ENCODE measurements at regions not wholly inside any gene's neighbourhood (a gene's known extent, or its start where the extent isn't known, plus 50 kb on each side); places are given as distances from the start of the nearest gene placed in this dataset.

DNA sequence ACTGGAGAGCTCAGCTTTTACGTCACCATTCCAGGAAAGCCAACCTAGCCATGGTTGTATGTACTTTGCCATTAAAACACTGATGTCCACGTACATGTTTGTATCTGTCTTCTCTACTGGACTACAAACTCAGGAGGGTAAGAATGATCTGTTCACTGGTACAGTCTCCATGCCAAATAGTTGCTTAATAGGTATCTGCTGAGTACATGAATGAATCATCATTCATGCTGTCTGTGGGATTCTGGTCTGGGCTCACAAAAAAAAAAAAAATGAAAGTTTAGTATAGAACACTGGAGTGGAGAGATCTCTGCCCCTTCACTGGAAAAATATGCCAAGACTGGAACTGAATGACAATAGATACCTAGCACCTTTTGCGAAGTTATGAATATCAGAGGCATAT, 102.6 kb upstream of the ITGA4 start:
- DNase-seq: no peak

DNA sequence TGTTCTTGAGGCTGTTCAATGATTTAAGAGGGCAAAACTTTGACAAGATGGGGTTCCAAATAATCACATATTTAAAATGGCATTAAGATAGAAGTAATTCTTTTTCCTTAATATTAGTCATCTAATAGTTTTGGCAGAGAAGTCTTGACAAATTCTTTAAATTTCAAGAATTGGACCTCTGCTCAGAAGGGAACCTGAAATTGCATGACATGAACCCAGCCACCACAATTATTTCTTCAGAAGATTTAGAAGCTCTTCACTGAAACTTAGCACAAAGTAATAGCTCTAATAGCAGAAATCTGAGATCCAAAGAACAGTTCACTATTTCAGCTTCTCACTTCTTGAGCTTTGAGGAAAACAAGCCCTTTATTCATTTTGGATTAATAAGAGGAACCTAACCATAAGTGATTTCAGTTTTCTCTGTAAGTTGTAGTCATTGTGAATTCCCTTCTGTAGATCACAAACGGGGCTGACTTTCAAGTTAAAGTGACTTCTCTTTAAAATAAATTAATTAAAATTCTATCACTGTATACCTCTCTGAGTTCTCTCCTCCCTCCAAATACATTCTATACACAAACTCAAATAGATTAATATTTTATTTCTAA, 100.6 kb upstream of the ITGA4 start:
- DNase-seq: no peak

DNA sequence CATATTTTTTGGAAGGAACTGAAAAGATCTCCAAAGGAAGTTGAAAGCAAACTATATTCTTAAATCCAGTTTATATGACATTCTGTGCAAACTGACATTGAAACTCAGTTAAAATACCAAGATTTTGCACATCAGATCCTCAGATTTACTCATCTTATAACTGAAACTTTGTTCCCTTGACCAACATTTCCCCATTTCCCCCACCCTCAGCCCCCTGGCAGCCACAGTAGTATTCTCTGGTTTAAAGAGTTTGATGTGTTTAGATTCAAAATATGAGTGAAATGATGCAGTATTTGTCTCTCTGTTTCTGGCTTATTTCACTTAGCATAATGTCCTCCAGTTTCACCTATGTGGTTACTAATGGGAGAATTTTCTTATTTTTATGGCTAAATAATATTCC, 99.2 kb upstream of the ITGA4 start:
- no peak for DNase-seq

DNA sequence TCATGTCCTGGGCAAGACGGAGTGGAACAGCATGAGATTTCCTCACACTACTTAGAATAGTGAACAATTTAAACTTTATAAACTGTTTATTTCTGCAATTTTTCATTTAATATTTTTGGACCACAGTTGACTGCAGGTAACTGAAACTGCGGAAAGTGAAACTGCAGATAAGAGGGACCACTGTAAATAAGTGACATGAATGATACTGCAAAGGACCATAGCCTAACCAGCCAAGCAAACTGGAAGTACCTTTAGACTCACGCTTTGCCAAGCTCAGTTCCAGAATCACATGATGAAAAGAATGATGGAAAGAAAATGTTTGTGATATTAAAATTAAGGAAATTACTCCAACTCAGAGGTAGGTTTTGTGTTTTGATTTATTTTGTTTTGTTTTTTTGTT, 94.6 kb upstream of the ITGA4 start:
- no peak for DNase-seq

DNA sequence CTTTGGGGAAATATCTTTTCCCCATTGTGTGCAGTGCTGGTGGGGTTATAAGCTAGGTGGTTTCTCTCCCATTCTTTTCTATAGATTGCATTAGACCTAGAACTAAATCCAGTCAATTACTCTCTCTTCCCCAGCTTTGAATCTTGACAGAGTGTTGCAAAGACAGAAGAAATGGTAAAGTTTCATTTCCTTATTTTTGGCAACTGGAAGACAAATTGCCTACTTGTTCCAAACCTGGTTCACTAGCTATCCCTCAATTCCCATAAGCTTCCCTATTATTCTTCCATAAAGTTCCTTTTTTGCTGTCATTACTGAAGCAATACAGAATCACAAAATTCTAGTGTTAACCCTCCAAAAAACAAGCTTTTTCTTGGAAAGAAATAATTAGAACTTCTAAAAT, 94.0 kb upstream of the ITGA4 start:
- DNase-seq: no peak

DNA sequence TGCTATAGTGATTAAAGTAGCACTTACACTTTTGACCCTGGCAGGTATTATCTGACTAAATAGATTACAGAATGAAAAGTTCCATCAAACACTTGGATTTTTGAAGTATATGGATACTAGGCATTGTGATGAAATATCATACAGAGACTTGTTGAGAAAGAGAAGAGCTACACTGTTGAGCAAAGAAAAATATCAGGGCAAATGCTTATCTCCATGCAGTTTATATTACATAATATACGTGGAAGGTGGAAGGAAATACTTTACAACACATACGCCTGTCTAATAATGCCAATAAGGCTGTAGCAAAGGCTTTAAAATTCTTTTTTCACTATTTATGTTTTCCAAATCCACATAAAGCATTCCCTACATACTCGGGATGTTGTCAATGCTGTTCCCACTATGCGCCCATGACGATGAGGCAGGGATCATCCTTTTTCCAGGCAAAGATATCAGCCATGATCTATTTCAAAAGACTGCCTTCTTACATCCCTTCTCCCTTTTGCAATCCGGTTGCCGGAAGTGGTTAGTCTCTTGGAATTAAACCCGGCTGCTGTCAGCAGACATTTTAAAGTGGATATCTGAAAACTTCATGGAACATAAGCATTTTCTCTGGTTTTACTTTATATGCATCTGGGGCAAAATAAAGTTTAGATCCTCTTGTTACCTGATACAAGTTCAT, 92.6 kb upstream of the ITGA4 start:
- DNase-seq: no peak

DNA sequence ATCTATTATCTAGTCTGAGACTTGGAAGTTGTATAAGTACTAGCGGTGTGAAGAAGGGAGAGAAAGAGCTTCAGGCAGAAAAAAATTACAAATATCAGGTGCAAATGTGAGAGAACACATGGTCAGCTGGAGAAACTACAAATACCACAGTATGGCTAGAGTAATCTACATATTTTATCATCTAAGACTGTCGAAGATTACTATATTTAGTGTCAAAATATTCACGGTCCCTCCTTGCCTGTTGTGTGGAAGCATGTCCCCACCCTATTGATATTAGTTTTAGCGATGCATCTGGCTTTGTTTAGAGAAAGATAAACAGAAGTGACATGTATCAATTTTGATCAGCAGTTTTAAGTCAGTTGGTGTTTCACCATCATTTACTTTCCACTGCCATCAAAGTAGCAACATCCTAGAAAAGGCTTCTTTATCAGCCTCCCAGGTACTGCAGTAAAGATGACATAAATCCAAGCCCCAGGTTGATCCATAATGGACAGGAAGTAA, 90.5 kb upstream of the ITGA4 start:
- DNase-seq: no peak

DNA sequence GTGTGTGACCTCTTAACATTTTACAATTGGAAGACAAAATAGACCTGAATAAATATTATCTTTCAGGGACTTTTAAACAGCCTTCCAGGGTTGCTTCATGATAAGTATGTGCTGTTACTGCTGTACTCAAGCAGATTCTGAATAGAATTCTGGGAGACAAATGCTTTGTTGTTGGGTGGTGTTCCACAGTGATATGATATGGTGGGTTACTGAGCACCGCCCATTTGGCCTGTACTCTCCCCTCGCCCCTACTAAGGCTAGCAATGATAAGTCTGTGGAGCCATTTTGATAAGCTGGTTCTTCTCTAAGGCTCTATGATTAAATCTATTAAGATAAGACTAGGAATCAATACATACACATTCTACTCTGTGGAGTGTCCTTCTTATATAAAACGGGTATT, 89.8 kb upstream of the ITGA4 start:
- no peak for DNase-seq

DNA sequence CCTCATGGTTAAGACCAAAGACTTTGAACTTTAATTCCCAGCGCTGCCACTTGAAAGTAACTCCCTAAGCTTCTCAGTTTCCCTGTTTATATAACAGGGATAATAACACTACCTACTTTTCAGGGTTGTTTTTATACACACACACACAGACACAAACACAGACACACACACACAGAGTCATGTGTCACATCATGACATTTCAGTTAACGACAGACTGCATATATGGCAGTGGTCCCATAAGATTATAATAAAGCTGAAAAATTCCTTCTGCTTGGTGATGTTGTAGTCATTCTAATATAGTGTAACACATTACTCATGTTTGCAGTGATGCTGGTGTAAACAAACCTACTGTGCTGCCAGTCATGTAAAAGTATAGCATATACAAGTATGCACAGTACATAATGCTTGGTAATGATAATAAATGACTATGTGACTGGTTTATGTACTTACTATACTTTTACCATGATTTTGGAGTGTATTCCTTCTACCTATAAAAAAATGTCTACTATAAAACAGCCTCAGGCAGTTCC, 89.2 kb upstream of the ITGA4 start:
- no peak for DNase-seq

DNA sequence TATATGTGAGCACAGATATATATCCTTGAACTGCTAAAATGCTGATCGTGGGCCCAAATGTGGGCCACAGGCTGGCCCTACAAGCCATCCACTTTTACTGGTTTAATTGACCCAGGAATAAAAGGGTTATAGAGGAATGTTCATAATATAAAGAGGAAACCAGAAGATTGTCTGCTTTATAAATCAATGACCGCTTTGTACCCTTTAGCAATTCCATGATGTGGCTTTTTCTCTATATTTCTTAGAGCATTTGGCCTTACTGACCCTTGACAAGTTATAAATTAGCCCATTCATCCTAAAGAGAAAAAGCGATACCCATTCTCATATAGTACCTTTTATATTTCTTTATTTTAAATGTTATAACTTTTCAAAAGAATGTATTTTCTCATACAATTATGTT, 87.1 kb upstream of the ITGA4 start:
- no peak for DNase-seq

DNA sequence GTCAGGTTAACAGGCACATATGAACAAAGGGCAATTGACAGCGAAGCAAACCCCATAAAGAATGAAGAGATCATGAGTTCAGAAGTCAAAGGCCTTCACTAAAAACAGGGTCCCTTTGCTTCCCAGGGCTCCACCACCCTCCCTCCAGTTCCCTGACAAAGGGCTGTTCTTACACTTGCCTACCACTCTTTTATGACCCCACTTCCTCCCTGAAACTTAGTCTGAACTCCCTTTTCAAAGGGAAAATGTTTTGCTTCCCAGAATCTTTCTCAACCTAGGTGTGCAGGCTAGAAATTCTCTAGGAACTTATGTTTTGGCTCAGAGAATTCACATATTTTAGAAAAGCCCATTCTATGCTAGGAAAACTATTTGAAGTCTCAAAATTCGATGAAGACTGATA, 86.0 kb upstream of the ITGA4 start:
- DNase-seq: no peak

DNA sequence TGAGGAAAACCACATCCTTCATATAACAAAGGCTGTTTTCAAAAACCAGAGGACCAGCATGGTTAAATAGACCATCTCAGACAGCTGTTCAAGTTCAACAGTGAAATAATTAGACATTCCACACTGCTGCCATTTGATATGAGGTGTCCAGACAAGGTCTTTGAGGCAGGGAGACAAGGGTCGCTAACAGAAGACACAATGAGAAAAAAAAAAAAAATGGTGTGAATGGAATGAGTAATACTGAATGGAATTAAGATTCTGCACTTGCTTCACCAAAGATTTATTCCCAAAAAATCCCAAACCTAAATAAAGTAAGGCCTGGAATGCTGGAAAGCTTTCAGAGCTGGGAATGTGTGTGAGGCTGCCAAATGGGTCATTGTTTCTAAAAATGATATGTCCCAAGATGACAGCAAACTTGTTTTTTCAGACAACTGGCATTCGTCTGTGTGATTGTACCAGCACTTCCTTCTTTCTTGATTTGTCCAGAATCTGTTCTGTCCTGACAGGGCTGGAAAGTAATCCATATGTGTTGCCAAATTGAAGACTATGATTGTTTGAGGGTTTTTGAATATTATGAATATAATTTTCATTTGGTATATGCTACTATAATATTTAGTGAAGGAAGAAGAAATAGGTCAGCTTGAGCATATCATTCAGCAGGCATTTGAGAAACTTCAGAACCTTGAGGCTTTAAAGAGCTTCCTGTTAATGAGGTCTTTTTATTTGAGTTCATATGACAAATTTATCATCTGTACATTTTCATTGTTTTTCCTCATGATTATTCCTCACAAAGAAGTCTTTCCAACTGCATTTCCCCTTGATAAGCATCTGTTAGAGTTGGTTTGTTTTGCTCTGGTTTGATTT, 85.2 kb upstream of the ITGA4 start:
- DNase-seq: no peak

DNA sequence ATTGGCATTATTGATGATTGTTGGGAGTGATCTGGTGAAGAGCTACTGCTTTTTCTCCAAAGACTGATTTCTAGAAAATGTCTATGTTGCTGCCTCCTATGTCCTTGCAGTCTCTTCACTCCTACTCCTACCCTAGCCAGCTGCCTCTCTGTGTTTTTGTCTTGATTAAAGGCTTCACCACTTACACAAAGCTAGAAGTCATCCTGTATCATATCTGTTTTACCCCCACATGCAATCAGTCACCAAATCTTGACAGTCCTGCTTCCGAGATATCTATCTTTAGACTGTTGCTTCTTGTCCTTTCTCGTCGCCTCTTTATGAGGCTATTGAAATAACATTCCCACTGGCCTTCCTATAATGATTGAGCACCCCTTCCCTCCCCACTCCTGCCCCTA, 84.5 kb upstream of the ITGA4 start:
- no peak for DNase-seq

DNA sequence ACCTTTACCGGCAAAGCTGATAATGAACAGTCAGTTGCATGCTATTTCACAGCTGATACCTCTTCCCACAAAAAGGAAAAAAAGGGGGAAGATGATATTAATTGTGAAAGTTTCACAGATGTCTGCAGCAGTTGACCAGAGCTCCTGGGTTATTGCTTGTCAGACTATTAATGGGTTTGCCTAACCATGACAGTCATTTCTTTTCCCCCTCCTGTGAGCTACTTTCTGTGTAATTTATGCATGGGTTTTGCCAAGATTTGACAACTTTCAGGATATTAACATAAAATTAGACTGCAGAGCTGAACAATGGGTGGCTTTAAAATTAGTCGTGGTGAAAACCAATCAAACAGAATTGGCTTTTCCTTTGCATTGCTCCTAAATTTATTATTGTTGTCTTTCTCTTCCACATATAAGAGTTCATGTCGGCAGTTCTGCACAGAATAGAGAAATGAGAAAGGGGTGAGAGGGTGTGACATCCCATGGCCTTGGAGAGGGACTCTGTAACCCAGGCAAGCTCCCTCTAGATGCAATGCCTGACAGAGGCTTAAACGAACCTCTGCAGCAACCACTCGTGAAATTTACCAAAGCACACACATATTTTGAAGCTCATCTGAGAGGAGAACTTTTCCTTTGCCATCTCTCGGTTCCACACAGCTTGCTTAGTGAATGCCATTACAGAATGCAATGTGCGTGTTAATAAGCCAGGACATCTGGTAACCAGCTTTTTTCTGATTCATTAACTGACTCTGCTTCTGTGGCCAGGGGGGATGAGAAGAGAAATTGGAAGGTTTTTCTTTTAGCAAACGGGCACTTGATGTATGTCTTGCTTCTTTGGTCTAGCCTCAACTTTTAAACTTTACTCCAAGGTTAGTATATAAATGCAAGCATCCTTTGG, 82.2 kb upstream of the ITGA4 start:
- DNase-seq: no peak

DNA sequence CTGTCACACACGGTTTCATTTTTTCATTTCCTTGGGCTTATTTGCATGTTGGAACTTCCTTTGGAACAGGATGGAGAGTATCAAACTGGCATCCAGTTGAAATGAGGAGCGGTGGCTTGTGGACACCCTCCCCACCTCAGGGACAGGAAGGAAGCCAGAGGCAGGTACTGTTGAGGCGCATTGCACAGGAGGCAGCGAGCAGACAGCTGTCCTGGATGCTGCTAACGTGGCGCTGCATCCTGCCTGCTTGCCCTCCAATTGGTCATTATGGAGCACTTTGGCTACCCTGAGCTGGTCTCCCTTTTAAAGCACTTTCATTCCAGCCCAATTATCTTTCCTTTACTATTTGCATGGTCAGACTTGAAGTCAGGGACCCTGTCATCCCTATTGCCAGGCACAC, 80.7 kb upstream of the ITGA4 start:
- DNase-seq: no peak

DNA sequence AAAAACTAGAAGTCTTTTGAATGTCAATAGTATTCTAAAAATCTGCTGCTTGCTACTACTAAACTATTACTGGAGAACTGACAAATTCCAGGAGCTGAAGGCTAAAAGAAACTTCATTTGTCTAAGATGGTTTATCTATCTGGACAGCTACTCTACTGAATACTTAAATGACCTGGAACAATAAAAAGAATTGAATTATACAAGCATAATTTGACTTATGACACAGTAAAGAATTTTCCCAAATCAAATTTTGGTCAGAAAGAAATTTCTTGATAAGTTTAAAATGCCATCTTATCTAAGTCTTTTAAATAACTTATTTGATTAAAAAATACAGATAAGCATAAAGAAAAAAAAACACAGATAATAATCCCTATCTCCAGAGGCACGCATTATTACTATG, 80.2 kb upstream of the ITGA4 start:
- DNase-seq: no peak

DNA sequence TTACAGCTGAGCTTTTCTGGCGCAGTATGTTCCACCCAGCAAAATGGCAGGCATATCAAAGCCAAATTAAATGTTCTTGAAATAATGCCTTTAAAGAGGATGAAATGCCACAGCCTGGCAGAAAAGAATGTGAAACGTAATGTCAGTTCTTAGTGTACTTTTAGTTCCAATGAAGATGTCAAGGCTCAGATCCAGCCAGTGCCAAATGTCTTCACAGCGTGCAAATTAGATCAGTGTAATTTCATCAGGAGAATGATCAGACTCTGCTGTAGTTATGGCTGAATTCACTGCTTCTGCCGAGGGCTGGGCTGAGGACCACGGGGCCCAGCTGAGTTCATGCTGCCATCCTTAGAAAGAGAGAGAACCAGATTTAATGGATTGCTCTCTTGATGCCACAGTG, 78.7 kb upstream of the ITGA4 start:
- DNase-seq: no peak

DNA sequence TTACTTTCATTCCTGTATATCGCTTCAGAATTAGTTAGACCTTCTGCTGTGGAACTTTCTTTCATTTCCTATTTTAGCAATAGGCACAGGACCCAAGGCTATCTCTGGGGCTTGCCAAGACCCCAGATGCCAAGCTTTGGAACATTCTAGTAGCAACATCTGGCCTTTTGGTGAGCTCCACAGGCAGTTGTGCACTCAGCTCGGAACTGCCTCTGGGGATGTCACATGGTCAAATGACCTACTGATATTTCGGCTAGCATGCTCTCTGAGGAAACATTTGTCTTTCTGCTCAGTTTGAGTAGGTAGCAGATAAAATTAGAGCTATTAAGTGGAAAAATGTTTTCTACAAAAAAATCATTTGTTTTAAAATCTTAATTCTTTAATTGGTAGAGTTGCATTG, 76.6 kb upstream of the ITGA4 start:
- DNase-seq: no peak

DNA sequence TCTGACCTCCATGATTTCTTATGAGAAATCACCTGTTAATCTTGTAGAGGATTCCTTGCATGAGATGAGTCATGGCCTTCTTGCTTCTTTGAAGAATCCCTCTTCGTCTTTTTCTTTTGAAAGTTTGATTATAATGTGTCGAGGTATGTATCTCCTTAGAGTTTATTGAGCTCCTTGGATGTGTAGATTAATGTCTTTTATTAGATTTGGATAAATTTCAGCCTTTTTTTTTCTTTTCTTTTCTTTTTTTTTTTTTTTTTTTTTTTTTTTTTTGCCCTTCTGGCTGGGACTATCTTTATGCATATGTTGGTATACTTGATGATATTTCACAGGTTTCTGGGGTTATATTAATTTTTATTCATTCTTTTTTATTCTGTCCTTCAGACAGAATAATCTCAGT, 72.3 kb upstream of the ITGA4 start:
- no peak for DNase-seq

DNA sequence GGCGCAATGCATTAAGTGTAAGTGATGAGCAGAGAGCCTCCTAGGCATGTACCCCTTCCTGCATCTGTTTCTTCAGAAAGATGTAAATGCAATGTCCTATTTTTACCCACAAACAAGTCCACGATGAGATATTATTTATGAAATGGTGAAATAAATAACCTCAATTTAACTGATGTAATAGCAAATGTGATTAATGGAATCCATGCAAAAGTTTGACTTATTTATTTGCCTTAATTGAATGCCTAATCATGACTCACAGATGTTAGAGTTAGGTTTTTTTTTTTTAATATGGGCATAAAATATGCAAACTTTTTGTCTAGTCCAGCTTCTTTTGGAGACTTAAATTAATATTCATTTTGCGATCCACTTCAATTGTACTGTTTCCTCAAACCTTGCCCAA, 67.7 kb upstream of the ITGA4 start:
- no peak for DNase-seq

DNA sequence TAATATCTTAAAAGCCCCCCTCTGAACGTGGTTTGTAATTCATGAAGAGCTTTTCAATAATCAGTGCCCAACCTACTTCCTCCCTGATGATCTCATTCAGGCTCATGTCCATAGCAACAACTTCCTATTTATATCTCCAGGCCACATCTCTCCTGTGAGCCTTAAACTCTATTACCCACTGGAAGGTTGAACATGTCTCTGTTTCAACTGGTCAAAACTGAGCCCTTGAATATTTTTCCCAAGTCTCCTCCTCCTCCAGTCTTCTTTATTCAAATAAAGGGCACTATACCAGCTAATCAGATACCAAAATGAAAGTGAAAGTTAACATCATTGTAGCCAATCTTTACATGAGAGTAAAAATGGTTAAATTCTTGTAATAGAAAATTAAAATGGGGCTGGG, 63.7 kb upstream of the ITGA4 start:
- no peak for DNase-seq

DNA sequence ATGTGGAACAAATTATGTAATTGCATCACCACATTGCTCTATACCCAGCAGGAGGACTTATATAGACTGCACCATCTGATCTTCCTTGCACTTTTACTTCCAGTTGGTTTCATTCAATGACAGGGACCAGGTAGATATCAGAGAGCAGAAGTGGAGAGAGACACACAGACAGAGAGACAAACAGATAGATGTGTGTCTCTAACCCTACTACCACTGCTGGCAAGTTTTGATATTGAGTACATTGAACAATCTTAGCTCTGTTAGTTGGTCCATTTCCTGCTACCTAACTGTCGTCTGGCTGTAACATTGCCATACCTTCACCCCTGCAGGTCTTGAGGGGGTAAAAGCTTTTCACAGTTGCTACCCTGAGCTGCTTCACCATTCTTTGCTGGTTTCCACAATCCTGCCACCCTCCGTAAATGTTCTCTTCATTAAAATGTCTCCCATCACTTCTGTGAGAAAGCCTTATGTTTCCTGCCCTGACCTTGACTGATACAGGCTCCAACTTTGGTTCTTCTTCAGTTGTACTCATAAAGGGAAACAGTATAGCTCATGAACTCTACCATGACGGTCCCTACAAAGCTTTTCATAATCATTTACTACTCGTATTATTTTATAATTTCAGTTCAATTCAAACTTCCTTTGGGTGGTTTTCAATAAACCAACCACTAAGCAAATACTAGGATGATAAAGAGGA, 62.3 kb upstream of the ITGA4 start:
- no peak for DNase-seq
